NCI-H2107 treated with DMSO at 0.1 percent for 48 hours (cell line): ENCODE measurements at regions not wholly inside any gene's neighbourhood (a gene's known extent, or its start where the extent isn't known, plus 50 kb on each side); places are given as distances from the start of the nearest gene placed in this dataset.

Experiments used
- DNase-seq: peaks from one replicate; lab custom pipeline; 2025; ENCODE audit not compliant: unreplicated experiment; lab: John Stamatoyannopoulos, UW

DNA sequence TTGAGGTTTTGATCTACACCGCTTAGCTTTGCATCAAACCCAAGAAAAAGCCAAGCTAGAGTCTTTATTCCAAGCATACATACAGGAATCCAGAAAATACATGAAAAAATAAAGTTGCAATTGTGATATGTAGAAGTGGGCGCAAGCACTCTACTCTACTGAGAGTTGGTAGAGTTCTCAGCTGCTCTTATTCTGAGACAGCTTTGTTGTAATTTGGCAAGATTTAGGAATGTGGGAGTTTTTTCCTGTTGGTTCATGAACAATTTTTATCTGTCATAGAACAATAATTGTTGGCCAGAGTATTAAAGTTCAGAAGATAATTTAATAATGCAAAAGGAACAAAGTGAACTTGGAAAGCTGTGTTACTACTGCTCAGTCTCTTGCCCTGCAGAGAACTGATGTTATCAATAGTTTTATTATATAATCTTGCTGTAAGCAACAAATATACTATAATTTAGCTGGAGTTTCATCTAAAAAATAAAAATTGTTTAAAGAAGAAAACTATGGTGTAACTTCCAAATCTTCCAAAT lies 302.0 kb upstream of the RND3 start:
- DNase-seq, result no peak

- no peak for DNase-seq
Measured at GRCh38 chr2:150788426-150789140, 301.1 kb upstream of the RND3 start.

DNA sequence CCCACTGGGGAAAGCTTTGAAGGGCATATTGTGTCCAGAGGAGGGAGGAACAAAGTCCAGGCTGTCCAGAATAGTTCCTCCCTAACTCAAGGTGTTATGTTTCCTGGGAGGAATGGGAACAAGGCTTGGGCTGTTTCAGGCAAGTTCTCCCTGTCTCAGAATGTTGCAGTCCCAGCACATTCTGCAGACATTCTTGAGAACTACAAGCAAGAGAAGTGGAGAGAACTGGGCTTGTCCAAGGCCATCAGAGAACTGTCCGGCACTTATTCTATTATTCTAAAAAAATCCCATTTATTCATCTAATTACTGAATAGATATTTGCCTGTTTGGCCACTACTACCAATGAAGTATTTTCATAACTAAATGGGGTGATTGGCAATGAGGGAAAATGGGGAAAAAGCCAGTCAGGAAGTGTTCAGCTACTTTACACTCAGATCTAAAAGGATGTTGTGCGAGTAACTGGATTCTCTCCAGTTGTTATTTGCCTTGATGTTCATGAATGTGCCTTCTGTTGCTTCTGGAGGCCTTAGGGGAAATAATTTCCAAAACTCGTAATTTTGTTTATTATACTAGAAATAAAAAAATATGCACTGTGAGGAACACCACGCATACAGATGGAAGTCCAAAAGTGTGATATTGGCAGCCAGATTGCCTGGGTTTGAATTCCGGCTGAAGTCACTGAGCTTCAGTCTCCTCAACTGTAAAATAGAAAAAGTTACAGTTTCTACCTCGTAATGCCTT lies 300.1 kb upstream of the RND3 start:
- DNase-seq, result no peak

- DNase-seq, result no peak
Measured at GRCh38 chr2:150784389-150784788, 296.9 kb upstream of the RND3 start.

GRCh38 chr2:150783896-150784295 lies 296.4 kb upstream of the RND3 start:
- no peak for DNase-seq

DNA sequence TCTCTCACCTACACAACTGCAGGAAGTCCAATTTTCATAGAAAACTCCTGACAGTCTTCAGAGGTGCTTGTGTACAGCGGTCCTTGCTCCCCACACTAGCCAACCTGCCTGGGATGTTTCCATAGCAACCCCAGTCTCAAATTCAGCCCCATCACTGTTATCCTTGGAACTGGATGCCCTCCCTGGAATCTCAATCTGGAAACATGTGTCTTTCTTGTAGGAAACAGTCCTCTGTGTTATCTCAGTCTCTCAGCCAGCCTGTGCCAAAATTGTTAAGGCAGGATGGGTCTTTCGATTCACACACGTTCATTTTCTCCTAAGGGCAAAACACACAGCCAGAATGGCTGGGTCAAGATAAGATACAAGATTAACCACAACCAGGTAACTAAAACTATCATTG lies 295.5 kb upstream of the RND3 start:
- DNase-seq, result no peak

- no peak for DNase-seq
Measured at GRCh38 chr2:150782613-150783012, 295.1 kb upstream of the RND3 start.

GRCh38 chr2:150781142-150781541 lies 293.7 kb upstream of the RND3 start:
- no peak for DNase-seq

GRCh38 chr2:150778828-150779227 lies 291.4 kb upstream of the RND3 start:
- DNase-seq, result no peak

DNA sequence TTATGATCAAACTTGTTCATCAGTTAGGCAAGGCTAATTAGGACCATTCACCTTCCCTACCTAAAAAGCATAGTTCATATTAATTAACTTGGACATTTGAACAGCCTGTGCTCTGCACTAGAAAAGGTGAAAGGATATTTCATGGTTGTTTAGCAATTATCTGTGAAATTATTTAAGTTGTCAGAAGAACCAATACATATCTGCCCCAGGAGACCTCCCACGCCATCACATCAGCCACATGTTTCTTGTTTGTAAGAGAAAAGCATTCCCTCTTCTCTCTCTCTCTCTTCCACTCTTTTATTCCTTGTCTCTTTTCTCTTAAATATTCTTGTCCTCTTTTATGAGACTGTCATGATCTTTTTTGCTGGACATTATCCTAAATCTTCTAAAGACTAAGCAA lies 282.0 kb upstream of the RND3 start:
- DNase-seq, result no peak

DNA sequence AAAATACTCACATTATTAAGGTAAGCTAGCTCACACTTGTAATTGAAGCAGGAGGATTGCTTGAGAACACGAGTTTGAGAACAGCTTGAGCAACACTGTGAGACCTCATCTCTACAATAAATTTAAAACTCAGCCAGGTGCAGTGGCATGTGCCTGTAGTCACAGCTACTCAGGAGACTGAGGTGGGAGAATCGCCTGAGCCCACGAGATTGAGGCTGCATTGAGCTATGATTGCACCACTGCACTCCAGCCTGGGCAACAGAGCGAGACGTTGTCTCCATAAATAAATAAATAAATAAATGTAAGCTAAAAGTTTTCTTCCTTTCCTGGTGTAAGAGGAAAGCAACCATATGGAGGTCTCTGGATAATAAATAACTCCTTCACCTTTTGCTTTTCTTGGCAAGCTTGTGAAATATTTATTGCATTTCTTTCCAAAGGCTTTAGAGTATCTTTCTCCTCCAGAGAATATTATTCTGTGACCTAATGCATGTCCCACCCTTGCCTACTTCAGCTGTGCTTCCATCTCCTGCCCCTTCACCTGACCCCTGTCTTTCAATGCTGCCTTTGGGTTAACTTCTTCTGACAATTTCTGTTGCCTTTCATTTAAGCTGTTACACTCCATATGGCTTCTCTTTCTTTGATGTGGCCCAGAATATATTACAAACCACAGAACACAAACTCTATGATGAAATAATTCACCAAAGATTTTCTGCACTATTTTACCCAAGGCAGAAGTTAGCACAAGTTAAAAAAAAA lies 280.7 kb upstream of the RND3 start:
- DNase-seq, result peak; percentile 76

GRCh38 chr2:150762571-150762970 lies 275.1 kb upstream of the RND3 start:
- DNase-seq, result no peak

DNA sequence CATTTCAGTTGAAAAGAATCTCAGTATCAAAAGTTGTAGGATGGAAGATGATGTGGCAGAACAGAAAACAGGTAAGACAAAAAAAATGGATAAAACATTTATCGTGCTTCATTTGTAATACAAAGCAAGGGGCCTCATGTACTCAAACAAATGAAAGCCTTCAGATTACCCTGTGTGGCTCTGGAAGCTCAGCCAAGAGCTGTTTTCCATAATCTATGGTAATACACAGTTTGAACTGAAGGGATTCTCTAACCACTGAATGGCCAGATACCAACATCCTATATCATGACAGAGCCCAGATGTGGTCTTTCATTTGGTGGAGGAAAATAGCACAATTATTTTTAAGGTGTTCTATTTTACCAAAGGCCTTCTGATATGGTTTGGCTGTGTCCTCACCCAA lies 272.1 kb upstream of the RND3 start:
- DNase-seq, result no peak

GRCh38 chr2:150759106-150759505 lies 271.6 kb upstream of the RND3 start:
- no peak for DNase-seq

GRCh38 chr2:150752229-150752628 lies 264.8 kb upstream of the RND3 start:
- DNase-seq, result no peak

GRCh38 chr2:150750720-150751119 lies 263.3 kb upstream of the RND3 start:
- DNase-seq, result no peak

DNA sequence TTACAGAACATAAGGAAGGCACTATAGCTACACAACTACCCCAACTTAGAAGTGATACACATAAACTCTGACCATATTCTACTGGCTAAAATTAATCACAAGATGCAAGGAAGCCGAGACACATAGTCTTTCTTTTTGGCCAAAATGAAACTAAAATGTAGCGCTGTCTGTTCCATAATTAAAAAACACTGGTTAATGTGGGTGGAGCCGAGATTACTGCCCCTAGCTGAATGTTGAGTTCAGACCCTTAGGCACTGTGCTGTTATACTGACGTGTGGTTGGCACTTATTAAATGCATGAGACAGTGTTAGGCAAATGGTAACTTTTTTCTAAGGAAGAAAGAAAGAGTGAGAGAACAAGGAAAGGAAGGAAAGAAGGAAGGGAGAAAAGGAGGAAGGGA lies 254.6 kb upstream of the RND3 start:
- no peak for DNase-seq

DNA sequence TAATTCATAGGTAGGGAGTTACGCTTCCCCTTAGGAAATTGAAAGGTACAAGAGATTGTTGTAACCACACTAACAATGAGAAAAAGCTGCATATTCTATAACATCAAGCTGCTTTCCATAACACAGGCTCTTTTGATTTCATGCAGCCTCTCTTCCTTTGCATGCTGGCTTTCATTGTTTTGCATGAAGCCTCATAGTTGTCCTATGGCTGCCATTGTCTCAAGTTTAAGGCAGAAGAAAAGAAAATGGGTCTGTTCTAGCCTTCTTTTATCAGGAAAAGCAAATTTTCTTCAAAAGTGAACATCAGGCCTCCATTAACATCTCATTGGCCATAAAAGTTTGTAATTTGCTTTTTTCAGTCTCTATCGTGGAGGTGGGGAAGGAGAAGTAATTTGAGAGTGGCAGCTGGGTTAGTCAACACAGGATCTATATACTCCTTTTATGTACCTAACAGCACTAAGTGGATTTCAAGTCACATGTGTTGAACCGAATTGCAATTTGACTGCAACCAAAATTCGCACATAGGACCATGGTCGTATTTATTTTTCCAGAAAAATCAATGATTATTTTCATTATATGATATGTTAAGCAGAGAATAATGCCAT lies 248.5 kb upstream of the RND3 start:
- peak; percentile 16 for DNase-seq

DNA sequence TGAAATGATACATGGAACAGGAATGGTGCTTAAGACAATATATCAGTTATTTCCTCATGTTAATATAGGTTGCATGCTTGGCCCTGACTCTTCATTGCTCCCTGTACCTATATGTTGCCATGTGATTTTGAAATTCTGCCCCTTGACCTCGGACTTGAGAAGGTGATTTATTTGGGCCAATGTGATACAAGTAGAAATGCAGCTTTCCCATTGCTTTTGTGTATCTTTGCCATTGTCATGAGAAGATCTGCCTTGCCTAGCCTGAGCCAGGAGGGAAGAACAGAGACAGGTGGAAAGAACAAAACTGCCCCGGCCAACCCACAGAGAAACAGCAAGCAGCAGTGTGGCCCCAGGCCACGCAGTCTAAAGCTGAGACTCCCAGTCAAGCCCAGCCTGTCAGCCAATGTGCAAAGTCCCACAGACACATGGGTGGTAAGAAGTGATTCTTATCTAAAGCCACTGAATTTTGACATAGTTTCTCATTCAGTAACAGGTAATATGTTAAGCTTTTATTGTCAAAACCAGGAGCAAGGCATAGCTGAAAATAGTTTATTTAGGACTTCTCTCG lies 245.7 kb upstream of the RND3 start:
- DNase-seq, result no peak

DNA sequence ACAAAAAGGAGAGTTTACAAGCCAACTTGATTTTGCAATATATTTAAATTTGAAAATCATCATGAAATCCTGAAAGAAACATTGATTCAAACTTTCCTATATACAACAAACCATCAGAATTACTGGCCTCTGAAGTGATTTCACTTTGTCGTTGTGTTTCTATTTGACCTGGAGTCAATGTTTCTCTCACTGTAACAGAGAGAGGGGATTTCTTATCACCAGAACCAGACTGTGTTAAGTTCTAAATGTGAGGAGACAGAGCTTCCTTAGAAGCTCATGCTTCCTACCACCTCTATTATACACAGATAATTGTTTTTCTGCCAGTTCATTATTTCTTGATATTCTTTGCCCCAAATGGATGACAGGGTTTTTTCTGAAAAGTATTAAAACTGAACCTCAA lies 245.0 kb upstream of the RND3 start:
- DNase-seq, result no peak

DNA sequence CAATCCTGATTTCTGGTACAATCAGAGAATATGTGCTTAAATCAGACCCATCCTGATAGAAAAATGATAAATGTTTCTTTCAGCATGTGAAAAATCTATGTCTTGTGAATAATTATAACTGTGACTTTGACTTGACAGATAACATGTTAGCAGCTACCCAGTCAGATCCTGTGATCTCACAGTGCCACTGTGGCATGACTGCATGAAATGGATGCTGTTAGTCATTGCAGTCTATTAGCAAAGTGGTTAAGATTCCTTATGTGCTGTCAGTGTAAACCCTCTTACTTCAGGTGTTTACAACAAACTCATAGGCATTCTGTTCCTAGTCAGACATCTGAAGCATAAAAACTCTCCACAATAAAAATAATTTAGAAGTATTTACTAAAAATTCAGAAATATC lies 244.6 kb upstream of the RND3 start:
- no peak for DNase-seq
